Immature natural killer cell (primary cell): ENCODE measurements at regions not wholly inside any gene's neighbourhood (a gene's known extent, or its start where the extent isn't known, plus 50 kb on each side); places are given as distances from the start of the nearest gene placed in this dataset.
A peak's percentile ranks its signal among the peaks of the same experiment; 100 is the strongest.
"Not testable (repeated sequence)": the region's sequence is repeated elsewhere in the genome, so short reads cannot be mapped to it uniquely, and the experiment has no call there.

ENCODE experiments used
- DNase-seq, 3 donors: peaks; one replicate each; pipeline ENCODE4 v3.0.0; 2022; ENCODE audit warnings: mixed read lengths in 1 of 3
- H3K27ac Mint-ChIP-seq, 6 donors: one replicate each; pipeline ENCODE4 v1.8.0; 2020; ENCODE audit warnings: mixed read lengths in 6 of 6, mild to moderate bottlenecking in 5 of 6, inconsistent platforms in 4 of 6, moderate library complexity in 3 of 6
- H3K27me3 Mint-ChIP-seq, 3 donors: one replicate each; pipeline ENCODE4 v1.8.0; 2020 to 2021; ENCODE audit warnings: low read depth in 3 of 3, mild to moderate bottlenecking in 3 of 3, mixed read lengths in 3 of 3, moderate library complexity in 3 of 3, inconsistent platforms in 1 of 3
- H3K36me3 Mint-ChIP-seq, 3 donors: one replicate each; pipeline ENCODE4 v1.8.0; 2020; ENCODE audit warnings: mixed read lengths in 3 of 3, inconsistent platforms in 2 of 3, mild to moderate bottlenecking in 2 of 3
- H3K4me1 Mint-ChIP-seq, 2 donors: one replicate each; pipeline ENCODE4 v1.8.0; 2020; ENCODE audit warnings: inconsistent platforms in 2 of 2, mild to moderate bottlenecking in 2 of 2, mixed read lengths in 2 of 2, moderate library complexity in 1 of 2
- H3K4me3 Mint-ChIP-seq, 5 donors: one replicate each; pipeline ENCODE4 v1.8.0; 2020; ENCODE audit warnings: mild to moderate bottlenecking in 5 of 5, mixed read lengths in 5 of 5, inconsistent platforms in 3 of 5, moderate library complexity in 3 of 5
- H3K9me3 Mint-ChIP-seq, 6 donors: one replicate each; pipeline ENCODE4 v1.8.0; 2020; ENCODE audit warnings: mild to moderate bottlenecking in 6 of 6, mixed read lengths in 6 of 6, inconsistent platforms in 4 of 6, moderate library complexity in 3 of 6

DNA sequence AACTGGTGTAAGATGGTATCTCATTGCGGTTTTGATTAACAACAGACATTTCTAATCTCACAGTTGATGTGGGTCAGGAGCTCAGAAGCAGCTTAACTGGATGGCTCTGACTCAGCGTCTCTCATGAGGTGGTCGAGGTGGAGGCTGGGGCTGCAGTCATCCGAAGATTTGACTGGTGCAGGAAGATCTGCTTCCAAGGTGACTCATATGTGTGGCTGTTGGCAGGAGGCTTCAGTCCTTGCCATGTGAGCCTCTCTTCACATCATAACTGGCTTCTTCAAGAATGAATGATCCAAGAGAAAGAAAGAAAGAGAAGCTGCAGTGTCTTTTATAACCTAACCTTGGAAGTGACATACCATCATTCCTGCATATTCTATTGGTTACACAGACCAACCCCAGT, 376.1 kb downstream of the SEC14L1 start:
- H3K4me1 Mint-ChIP-seq: no peaks in the 10 kb centered on the region
- H3K9me3 Mint-ChIP-seq: peaks cover 0 to 7% (median under 1%) of the 10 kb centered on the region in 6 donors
- H3K4me3 Mint-ChIP-seq: no peak overlapping the region
- no peak overlapping the region for H3K27ac Mint-ChIP-seq
- no peak for DNase-seq
- peaks cover under 1 to 8% (median 2%) of the 10 kb centered on the region in 3 donors for H3K36me3 Mint-ChIP-seq
- peaks cover 0 to 5% (median 2%) of the 10 kb centered on the region in 3 donors for H3K27me3 Mint-ChIP-seq

DNA sequence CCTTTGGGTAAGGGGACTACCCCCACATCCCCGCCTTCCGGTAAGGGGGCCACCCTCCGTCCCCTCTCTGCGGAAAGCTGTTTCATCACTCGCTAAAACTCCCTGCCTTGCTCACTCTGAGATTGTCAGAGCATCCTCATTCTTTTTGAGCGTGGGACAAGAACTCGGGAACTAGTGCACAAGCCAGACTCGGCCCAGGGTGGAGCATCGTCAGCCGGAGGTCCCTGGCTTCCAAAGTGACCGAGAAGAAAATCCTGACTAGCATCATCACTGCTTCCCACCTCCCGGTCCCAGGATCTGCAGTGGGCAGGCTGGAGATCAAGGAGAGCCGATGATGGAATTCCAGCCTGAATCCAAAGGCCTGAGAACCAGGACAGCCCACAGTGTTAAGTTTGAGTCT, 380.3 kb downstream of the SEC14L1 start:
- Mint-ChIP-seq H3K9me3 (no peaks in the 10 kb centered on the region), H3K4me1 (no peaks in the 10 kb centered on the region), H3K36me3 (no peaks in the 10 kb centered on the region), H3K27ac (no peak overlapping the region), H3K27me3 (peaks cover 0 to 5% (median 3%) of the 10 kb centered on the region in 3 donors), H3K4me3 (no peak overlapping the region)
- no peak for DNase-seq

DNA sequence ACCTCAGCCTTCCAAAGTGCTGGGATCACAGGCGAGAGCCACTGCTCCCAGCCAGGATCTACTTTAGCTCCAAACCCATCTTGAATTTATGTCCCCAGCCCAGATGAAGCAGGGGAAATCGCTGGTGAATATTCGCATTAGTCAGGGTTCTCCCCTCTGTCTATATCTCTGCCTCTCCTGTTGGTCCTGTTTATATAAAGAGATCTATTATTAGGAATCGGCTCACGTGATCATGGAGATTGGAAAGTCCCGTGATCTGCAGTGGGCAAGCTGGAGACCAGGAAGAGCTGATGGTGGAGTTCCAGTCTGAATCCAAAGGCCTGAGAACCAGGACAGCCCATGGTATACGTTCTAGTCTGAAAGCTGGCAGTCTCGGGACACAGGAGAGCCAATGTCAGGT, 382.8 kb downstream of the SEC14L1 start:
- no peak overlapping the region for H3K27ac Mint-ChIP-seq
- H3K27me3 Mint-ChIP-seq: peaks cover 3 to 10% (median 6%) of the 10 kb centered on the region in 3 donors
- no peaks in the 10 kb centered on the region for H3K4me1 Mint-ChIP-seq
- no peak for DNase-seq
- no peak overlapping the region for H3K4me3 Mint-ChIP-seq
- H3K36me3 Mint-ChIP-seq: no peaks in the 10 kb centered on the region
- H3K9me3 Mint-ChIP-seq: no peaks in the 10 kb centered on the region

DNA sequence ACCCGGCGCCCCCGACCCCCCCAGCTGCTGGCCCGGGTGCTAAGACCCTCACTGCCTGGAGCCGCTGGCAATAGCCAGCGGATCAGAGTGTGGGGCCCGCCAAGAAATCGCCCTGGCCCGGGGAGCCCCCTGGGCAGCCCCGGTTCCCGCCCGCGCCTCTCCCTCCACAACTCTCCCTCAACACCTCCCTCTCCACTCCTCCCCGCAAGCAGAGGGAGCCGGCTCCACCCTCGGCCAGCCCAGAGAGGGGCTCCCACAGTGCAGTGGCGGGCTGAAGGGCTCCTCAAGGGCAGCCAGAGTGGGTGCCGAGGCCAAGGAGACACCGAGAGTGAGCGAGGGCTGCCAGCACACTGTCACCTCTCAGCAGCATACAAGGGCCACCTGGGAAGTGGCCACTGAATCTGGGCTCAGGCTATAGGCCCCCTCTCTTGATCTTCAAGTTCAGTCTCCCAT, 385.5 kb downstream of the SEC14L1 start:
- no peaks in the 10 kb centered on the region for H3K36me3 Mint-ChIP-seq
- H3K4me3 Mint-ChIP-seq: no peak overlapping the region
- peaks cover 0 to 2% of the 10 kb centered on the region in 2 donors for H3K4me1 Mint-ChIP-seq
- no peak overlapping the region for H3K27ac Mint-ChIP-seq
- H3K9me3 Mint-ChIP-seq: no peaks in the 10 kb centered on the region
- peaks cover 5 to 16% (median 6%) of the 10 kb centered on the region in 3 donors for H3K27me3 Mint-ChIP-seq
- DNase-seq: no peak

DNA sequence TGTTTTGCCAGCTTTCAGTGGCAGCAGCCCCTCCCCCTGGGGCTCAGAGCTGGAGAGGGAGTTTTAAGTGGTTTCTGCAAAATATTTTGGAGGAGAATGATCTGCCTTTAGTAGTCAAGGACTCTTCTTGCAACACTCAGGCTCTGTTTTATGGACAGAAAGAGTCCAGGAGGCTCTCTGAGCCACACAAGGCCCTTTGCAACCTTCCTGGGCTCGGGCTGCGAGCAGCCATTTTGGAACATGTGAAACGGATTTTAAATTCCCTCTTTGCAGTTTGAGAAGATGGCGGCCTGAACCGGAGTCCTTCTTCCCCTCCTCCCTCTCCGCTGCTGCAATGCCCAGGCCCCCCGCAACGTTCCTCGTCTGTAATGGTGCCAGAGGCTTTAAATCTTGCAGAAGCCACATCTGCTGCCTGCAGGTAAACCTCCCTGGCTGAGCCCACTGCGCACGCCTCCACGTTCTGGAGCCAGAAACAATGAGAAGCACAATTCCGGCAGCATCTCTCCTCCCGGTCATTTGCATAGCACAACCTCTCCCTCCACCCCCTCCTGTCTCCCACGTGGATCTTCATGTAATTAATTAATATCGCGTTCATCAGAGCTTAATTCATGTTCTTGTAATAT, 386.1 kb downstream of the SEC14L1 start:
- Mint-ChIP-seq H3K27ac (no peak overlapping the region), H3K9me3 (no peaks in the 10 kb centered on the region), H3K4me3 (no peak overlapping the region), H3K27me3 (peaks cover 6 to 16% (median 6%) of the 10 kb centered on the region in 3 donors), H3K4me1 (peaks cover 0 to 2% of the 10 kb centered on the region in 2 donors), H3K36me3 (no peaks in the 10 kb centered on the region)
- DNase-seq: no peak

DNA sequence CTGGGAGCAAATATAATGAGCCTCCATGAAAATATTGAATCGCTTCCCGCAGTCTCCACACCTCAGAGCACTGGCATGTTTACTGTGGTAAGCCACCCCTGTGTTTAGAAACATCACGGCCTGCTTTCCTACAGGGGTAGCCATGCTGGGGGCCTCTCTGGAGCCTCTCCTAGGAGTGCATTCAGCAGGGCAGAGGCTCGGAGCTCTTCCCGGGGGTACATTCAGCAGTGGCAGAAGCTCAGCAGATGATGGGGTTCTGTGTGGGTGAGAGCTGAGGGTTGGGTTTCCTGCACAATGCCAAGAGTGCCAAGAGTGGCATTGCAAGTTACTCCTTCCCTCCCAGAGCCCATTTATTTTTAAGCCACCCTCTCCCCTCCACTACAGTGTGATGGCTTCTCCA, 386.6 kb downstream of the SEC14L1 start:
- no peaks in the 10 kb centered on the region for H3K9me3 Mint-ChIP-seq
- no peak for DNase-seq
- H3K36me3 Mint-ChIP-seq: no peaks in the 10 kb centered on the region
- H3K27me3 Mint-ChIP-seq: peaks cover 6 to 16% (median 7%) of the 10 kb centered on the region in 3 donors
- H3K4me1 Mint-ChIP-seq: peaks cover 0 to 2% of the 10 kb centered on the region in 2 donors
- no peak overlapping the region for H3K4me3 Mint-ChIP-seq
- H3K27ac Mint-ChIP-seq: no peak overlapping the region

DNA sequence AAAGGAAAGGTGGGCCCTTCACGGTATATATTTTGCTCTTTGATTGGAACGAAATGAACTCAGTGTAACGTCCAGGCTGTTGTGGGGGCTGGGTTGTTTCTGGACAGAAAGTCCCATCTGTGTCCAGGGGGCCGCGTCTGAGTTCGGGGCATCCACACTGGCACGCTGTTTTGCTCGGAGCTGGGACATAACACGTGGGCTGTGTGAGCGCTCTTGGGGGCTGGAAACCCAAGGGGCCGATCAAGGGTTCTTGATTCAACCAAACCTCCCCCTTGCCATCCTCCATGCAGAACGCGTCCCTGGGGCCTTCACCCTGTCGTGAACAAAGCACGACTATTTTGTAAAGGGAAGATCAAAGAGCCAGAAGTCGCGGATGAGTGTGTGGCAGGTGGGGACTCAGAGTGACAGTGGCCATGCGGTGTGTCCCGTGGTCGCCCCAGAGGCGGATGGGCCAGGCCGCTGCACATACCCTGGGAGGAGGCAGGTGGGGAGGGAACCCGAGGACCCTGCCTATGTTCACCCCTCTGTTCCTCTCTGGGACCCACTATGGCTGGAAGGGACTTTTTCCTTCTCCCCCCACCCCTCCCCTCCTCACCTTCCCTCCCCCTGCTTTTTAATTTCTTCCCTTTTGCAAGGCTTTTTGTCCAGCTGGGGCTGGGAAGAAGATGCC, 387.2 kb downstream of the SEC14L1 start:
- peaks cover 6 to 16% (median 8%) of the 10 kb centered on the region in 3 donors for H3K27me3 Mint-ChIP-seq
- peaks cover 0 to 2% of the 10 kb centered on the region in 2 donors for H3K4me1 Mint-ChIP-seq
- H3K4me3 Mint-ChIP-seq: no peak overlapping the region
- H3K36me3 Mint-ChIP-seq: no peaks in the 10 kb centered on the region
- no peak for DNase-seq
- H3K9me3 Mint-ChIP-seq: no peaks in the 10 kb centered on the region
- no peak overlapping the region for H3K27ac Mint-ChIP-seq

DNA sequence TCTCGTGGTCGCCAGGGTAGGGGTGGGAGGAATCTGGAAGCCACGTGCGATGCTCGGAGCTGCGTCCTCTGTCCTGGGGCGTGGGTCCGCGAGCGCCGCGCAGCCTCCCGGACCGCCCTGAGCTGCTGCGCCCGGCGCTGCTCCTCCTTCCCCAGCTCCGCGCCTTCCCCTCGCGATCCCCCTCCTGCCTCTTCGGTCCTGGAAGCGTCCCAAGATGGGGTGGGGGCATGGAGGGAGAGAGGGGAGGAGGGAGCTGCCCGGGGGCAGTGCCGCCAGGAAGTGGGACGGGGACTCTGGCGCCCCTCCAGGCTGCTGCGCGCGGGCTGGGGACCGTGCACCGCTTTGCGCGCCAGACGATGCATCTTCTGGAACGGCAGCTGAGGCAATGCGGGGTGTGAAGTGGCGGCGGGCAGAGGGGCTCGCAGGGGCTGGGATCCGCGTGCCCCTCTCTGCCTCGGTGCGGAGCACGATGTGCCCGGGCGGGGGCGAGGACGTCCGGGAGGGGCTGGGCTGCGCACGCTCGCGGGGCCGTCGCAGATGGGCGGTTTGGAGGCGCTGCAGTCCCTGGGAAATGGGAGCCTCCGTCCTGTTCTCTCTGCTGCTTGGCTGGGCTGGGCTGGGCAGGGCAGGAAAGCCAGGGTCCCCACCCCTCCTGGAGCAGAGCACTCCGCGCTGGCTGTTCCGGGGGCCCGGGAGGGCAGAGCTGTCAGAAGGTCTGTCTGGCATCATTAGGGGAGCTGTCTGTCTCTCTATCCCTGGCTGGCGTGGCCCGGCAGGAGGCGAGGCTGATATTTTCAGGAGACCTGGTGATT, 388.0 kb downstream of the SEC14L1 start:
- Mint-ChIP-seq H3K9me3 (no peaks in the 10 kb centered on the region), H3K27me3 (peaks cover 6 to 16% (median 8%) of the 10 kb centered on the region in 3 donors), H3K36me3 (no peaks in the 10 kb centered on the region), H3K27ac (no peak overlapping the region), H3K4me3 (peak overlapping the region in 1 of 5 donors; percentile 23), H3K4me1 (peaks cover 0 to 2% of the 10 kb centered on the region in 2 donors)
- DNase-seq: no peak

DNA sequence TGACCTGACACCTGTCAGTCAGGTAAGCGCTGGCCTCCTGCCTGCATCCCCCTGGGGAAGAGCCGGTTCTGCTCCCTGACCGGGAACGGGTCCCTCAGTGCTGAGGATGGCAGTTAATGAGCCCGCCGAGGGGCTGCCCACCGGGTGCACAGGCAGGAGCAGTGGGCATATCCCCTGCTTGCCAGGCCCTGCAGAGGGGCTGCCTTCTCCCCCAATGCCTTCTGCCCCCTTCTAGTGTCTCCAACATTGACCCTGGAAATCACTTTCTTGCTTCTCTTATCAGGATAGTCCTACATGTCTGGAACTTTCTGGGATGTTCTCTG, 388.5 kb downstream of the SEC14L1 start:
- Mint-ChIP-seq H3K9me3 (no peaks in the 10 kb centered on the region), H3K27ac (no peak overlapping the region), H3K4me1 (peaks cover 0 to 2% of the 10 kb centered on the region in 2 donors), H3K27me3 (peaks cover 6 to 16% (median 8%) of the 10 kb centered on the region in 3 donors), H3K36me3 (peaks cover 0 to 2% (median 0%) of the 10 kb centered on the region in 3 donors), H3K4me3 (peak overlapping the region in 1 of 5 donors; percentile 23)
- DNase-seq: no peak

DNA sequence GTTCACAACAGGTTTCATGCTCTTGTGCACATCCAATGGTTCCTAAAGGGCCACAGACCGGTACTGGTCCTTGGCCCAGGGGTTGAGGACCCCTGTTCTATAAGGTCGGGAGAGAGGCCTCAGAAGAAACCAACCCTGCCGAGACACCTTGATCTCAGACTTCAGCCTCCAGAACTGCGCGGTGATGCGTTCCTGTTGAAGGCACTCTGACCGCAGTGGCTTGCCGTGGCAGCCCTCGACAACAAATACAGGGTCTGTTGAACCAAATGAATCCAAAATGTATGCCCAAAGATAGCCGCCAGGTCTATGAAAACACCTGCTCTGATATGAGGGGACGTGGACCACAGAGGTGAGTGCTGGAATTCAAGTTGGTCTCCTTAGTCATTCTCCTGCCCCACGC, 389.8 kb downstream of the SEC14L1 start:
- peaks cover 0 to 4% (median 0%) of the 10 kb centered on the region in 3 donors for H3K36me3 Mint-ChIP-seq

DNA sequence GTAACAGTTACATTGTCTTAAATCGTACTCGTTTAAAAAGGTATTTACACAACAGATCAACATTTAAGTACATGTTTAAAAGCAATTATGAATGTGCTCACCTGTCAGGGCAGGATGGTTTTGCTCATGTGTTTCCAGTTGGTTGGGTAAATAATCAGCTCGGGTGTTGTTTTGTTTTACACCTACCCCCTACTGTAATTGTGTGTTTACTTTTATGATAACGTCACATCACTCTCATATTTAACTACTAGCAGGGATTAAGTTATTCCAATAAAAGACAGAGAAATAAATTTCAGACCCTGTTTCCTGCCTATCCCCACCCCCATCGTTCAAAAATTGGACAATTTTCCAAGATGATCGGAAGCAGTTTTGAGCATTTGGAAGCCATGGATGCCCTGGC, 390.2 kb downstream of the SEC14L1 start:
- no peaks in the 10 kb centered on the region for H3K9me3 Mint-ChIP-seq
- H3K27me3 Mint-ChIP-seq: peaks cover 6 to 12% (median 11%) of the 10 kb centered on the region in 3 donors
- peaks cover 0 to 5% of the 10 kb centered on the region in 2 donors for H3K4me1 Mint-ChIP-seq
- H3K27ac Mint-ChIP-seq: no peak overlapping the region
- H3K4me3 Mint-ChIP-seq: no peak overlapping the region
- no peak for DNase-seq
- H3K36me3 Mint-ChIP-seq: peaks cover 0 to 4% (median 0%) of the 10 kb centered on the region in 3 donors

More for the DNA sequence above, 389.8 kb downstream of the SEC14L1 start:
- H3K27me3 Mint-ChIP-seq: peaks cover 6 to 12% (median 8%) of the 10 kb centered on the region in 3 donors
- DNase-seq: no peak
- peaks cover 0 to 4% of the 10 kb centered on the region in 2 donors for H3K4me1 Mint-ChIP-seq
- H3K27ac Mint-ChIP-seq: no peak overlapping the region
- no peak overlapping the region for H3K4me3 Mint-ChIP-seq
- no peaks in the 10 kb centered on the region for H3K9me3 Mint-ChIP-seq

DNA sequence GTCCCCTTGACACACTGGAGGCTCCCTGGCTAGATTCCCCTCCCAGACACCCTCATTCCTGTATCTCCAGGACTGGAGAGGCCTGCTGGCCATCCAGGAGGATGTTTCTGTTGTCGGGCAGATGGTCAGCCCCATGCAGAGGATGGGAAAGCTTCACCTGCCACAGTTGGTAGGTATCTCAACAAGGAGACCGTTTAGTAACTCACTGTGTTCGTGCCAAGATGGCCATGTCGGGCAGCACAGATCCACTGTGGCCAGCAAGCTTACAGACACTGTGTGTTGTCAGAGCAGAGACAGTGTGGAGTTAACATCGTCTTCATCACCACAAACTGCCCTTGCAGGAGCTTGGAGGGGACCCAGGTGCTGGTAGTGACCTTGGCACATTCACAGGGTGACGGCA, 390.9 kb downstream of the SEC14L1 start:
- H3K27me3 Mint-ChIP-seq: peaks cover 6 to 12% (median 11%) of the 10 kb centered on the region in 3 donors
- H3K9me3 Mint-ChIP-seq: no peaks in the 10 kb centered on the region
- no peak overlapping the region for H3K4me3 Mint-ChIP-seq
- H3K27ac Mint-ChIP-seq: no peak overlapping the region
- H3K4me1 Mint-ChIP-seq: peaks cover 0 to 5% of the 10 kb centered on the region in 2 donors
- DNase-seq: no peak
- H3K36me3 Mint-ChIP-seq: peaks cover 0 to 4% (median 0%) of the 10 kb centered on the region in 3 donors

DNA sequence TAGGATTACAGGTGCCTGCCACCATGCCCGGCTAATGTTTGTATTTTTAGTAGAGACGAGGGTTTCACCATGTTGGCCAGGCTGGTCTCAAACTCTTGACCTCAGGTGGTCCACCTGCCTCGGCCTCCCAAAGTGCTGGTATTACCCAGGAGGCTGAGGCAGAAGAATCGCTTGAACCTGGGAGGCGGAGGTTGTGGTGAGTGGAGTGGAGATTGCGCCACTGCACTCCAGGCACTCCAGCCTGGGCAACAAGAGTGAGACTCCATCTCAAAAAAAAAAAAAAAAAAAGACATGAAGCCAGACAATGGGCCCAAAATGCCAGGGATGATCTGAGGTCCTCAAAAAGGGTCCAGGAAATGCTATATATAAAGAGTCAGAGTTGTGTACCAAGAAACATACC, 392.9 kb downstream of the SEC14L1 start:
- not testable (repeated sequence) for H3K4me3 Mint-ChIP-seq

DNA sequence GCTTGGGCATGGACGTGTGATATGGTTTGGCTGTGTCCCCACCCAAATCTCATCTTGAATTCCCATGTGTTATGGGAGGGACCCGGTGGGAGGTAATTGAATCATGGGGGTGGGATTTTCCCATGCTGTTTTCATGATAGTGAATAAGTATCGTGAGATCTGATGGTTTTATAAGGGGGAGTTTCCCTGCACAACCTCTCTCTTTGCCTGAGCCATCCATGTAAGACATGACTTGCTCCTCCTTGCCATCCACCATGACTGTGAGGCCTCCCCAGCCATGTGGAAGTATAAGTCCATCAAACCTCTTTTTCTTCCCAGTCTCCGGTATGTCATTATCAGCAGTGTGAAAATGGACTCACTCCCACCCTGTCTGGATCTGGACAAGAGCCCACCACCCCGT, 393.4 kb downstream of the SEC14L1 start:
- DNase-seq: no peak
- Mint-ChIP-seq H3K27ac (no peak overlapping the region), H3K4me1 (peaks cover 0 to 5% of the 10 kb centered on the region in 2 donors), H3K27me3 (peaks cover 4 to 13% (median 12%) of the 10 kb centered on the region in 3 donors), H3K4me3 (no peak overlapping the region), H3K36me3 (peaks cover 0 to 4% (median 0%) of the 10 kb centered on the region in 3 donors), H3K9me3 (no peaks in the 10 kb centered on the region)

More for the DNA sequence above, 392.9 kb downstream of the SEC14L1 start:
- H3K36me3 Mint-ChIP-seq, DNase-seq, H3K4me1 Mint-ChIP-seq, H3K9me3 Mint-ChIP-seq, H3K27ac Mint-ChIP-seq: not testable (repeated sequence)
- peaks cover 4 to 12% (median 10%) of the 10 kb centered on the region in 3 donors for H3K27me3 Mint-ChIP-seq
